Mammary epithelial cell (primary cell): ENCODE measurements at regions not wholly inside any gene's neighbourhood (a gene's known extent, or its start where the extent isn't known, plus 50 kb on each side); places are given as distances from the start of the nearest gene placed in this dataset.

ENCODE experiments used
- EZH2 ChIP-seq: IDR thresholded peaks from 2 replicates; pipeline ENCODE4 v1.6.1; 2012; ENCODE audit warnings: low read length, inconsistent platforms, borderline replicate concordance
- TF ChIP-seq, protein P1 (sequence below), 2 donors: IDR thresholded peaks in 1 of 2; conservative IDR thresholded peaks in 1 of 2; 2 replicates each; pipeline ENCODE4 v1.5.1; 2011 to 2012; ENCODE audit warnings: inconsistent platforms in 2 of 2, low read length in 2 of 2, mild to moderate bottlenecking in 2 of 2, control low read depth in 1 of 2, low read depth in 1 of 2; ENCODE audit not compliant: insufficient read depth in 1 of 2; ENCODE audit errors: extremely low read depth in 1 of 2

DNA sequence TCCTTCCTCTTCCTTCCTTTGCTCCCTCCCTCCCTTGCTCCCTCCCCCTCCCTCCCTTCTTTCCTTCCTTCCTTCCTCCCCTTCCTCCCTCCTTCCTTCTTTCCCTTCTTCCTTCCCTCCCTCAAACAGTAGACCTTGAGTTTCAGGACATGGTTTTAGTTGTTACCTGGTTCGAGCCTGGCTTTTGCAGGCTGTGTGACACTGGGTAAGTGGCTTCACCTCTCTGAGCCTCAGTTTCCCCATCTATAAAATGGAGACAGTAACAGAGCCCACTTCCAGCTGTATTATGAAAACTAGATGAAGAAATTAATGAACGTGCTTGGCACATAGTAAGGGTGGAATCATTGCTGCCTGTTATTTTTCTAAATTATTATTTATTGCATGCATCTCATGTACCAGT is 171.0 kb upstream of the LHX5 start:
- TF ChIP-seq, protein P1, sequence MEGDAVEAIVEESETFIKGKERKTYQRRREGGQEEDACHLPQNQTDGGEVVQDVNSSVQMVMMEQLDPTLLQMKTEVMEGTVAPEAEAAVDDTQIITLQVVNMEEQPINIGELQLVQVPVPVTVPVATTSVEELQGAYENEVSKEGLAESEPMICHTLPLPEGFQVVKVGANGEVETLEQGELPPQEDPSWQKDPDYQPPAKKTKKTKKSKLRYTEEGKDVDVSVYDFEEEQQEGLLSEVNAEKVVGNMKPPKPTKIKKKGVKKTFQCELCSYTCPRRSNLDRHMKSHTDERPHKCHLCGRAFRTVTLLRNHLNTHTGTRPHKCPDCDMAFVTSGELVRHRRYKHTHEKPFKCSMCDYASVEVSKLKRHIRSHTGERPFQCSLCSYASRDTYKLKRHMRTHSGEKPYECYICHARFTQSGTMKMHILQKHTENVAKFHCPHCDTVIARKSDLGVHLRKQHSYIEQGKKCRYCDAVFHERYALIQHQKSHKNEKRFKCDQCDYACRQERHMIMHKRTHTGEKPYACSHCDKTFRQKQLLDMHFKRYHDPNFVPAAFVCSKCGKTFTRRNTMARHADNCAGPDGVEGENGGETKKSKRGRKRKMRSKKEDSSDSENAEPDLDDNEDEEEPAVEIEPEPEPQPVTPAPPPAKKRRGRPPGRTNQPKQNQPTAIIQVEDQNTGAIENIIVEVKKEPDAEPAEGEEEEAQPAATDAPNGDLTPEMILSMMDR (conservative IDR thresholded peaks at IDR 0.05 in 1 of 2, IDR thresholded peaks at IDR 0.05 in 1 of 2; ENCODE audit: extremely low read depth in 1 of 2, insufficient read depth in 1 of 2, low read depth in 1 of 2, low read length in 2 of 2): no peak
- TF ChIP-seq EZH2: no peak
